ENCODE measurements at regions not wholly inside any gene's neighbourhood (a gene's known extent, or its start where the extent isn't known, plus 50 kb on each side); places are given as distances from the start of the nearest gene placed in this dataset.
A peak's percentile ranks its signal among the peaks of the same experiment; 100 is the strongest.

DNA sequence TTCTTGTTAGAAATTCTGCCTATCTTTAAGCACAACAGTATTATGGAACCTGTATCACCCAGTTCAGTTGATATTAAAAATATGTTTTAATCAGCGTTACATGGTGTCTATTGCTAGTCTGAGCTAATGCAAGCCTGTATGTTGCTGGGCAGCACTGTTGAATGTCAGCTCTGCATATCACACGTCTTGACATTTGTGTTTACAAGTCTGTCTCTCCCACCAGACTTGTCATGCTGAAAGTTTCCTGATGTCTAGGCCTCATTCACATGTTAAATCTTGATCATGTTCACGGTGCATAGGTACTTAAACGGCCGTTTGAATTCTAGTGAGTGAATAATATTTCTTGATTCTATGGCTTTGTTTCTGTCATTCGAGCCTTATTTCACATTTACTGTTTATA lies 385.0 kb downstream of the SOCS6 start:
- Histone ChIP-seq H2AFZ (ENCODE audit: low read length) (no peak overlapping the region), H3K79me2 (ENCODE audit: low read length) (no peaks in the 10 kb centered on the region), H3F3A (ENCODE audit: insufficient read depth, low read length) (peaks cover 12% of the 10 kb centered on the region), H3K9me3 (replicated peaks; ENCODE audit: insufficient read depth, low read length) (no peaks in the 10 kb centered on the region), H3K9me2 (replicated peaks; ENCODE audit: insufficient read depth, low read length) (no peaks in the 10 kb centered on the region), H4K20me1 (ENCODE audit: insufficient read depth, low read length) (no peaks in the 10 kb centered on the region), H3K4me1 (ENCODE audit: low read length) (peaks cover 22% of the 10 kb centered on the region), H3K36me3 (replicated peaks; ENCODE audit: insufficient read depth, low read length) (no peaks in the 10 kb centered on the region), H3K4me2 (ENCODE audit: low read depth, low read length) (no peak overlapping the region), H3K27ac (ENCODE audit: low read length) (no peak overlapping the region), H3K4me3 (ENCODE audit: low read length) (no peak overlapping the region), H3K27me3 (replicated peaks; ENCODE audit: insufficient read depth, low read length) (no peaks in the 10 kb centered on the region), H3K9ac (ENCODE audit: low read length) (no peak overlapping the region)
- DNase-seq, result no peak
- TF ChIP-seq, protein P1, sequence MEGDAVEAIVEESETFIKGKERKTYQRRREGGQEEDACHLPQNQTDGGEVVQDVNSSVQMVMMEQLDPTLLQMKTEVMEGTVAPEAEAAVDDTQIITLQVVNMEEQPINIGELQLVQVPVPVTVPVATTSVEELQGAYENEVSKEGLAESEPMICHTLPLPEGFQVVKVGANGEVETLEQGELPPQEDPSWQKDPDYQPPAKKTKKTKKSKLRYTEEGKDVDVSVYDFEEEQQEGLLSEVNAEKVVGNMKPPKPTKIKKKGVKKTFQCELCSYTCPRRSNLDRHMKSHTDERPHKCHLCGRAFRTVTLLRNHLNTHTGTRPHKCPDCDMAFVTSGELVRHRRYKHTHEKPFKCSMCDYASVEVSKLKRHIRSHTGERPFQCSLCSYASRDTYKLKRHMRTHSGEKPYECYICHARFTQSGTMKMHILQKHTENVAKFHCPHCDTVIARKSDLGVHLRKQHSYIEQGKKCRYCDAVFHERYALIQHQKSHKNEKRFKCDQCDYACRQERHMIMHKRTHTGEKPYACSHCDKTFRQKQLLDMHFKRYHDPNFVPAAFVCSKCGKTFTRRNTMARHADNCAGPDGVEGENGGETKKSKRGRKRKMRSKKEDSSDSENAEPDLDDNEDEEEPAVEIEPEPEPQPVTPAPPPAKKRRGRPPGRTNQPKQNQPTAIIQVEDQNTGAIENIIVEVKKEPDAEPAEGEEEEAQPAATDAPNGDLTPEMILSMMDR (IDR thresholded peaks at IDR 0.05; ENCODE audit: low read length), result no peak
- TF ChIP-seq EZH2phosphoT487 (IDR thresholded peaks at IDR 0.05; ENCODE audit: low read length) (no peak), EZH2 (optimal IDR thresholded peaks at IDR 0.05; ENCODE audit: low read depth, low read length) (no peak)

- peak overlapping the region; percentile 11; the same call in 1 of the 2 replicates for H3K4me3 ChIP-seq (ENCODE audit: low read length)
- peak overlapping the region; percentile 65 for H3K4me2 ChIP-seq (ENCODE audit: low read depth, low read length)
- H3K4me1 ChIP-seq (ENCODE audit: low read length), result peaks cover 22% of the 10 kb centered on the region
- H3K27ac ChIP-seq (ENCODE audit: low read length), result peak overlapping the region; percentile 64; the same call in 1 of the 2 replicates
- DNase-seq, result peak; percentile 64
- H4K20me1 ChIP-seq (ENCODE audit: insufficient read depth, low read length), result no peaks in the 10 kb centered on the region
- no peaks in the 10 kb centered on the region for H3K9me2 ChIP-seq (replicated peaks; ENCODE audit: insufficient read depth, low read length)
- H3K79me2 ChIP-seq (ENCODE audit: low read length), result no peaks in the 10 kb centered on the region
- H3K9me3 ChIP-seq (replicated peaks; ENCODE audit: insufficient read depth, low read length), result no peaks in the 10 kb centered on the region
- 0 out of 2 replicates have a peak overlapping the region, but pooled peaks have one; percentile 2 for H2AFZ ChIP-seq (ENCODE audit: low read length)
- no peaks in the 10 kb centered on the region for H3K36me3 ChIP-seq (replicated peaks; ENCODE audit: insufficient read depth, low read length)
- H3F3A ChIP-seq (ENCODE audit: insufficient read depth, low read length), result peaks cover 12% of the 10 kb centered on the region
- H3K9ac ChIP-seq (ENCODE audit: low read length), result peak overlapping the region; percentile 10; the same call in 1 of the 2 replicates
- H3K27me3 ChIP-seq (replicated peaks; ENCODE audit: insufficient read depth, low read length), result no peaks in the 10 kb centered on the region
- TF ChIP-seq, protein P1 (IDR thresholded peaks at IDR 0.05; ENCODE audit: low read length), result no peak
- TF ChIP-seq EZH2phosphoT487 (IDR thresholded peaks at IDR 0.05; ENCODE audit: low read length), result no peak
Measured at GRCh38 chr18:70672581-70672980, 383.7 kb downstream of the SOCS6 start.

DNA sequence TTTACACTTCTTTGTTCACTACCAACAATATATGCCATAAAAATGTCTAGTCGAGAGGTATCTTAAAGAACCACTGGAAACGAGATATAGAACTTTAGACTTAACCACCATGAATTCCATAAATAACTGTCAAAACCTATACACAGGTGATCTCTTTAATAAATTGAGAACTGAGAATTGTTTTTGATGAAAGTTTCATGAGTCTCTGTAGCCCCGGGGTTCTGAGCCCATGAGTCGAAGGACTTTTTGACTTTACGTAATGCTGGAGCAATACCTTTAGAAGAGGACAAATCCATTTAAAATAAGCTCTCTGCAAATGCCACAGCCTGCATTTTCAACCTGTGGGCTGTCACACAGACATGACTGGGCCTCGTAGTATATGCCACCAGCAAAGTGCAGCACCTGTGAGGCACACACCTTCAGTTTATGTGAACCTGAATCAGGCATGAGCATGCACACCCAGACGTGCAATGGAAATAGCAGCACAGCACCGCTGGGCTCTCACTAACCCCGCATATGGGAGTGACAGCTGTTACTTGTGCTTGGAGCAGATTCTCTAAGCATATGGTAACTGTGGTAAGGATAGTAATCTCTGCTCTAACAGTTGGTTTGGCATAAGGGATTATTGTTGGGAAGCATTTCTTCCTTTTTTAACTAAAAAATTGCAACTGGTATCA lies 383.2 kb downstream of the SOCS6 start:
- Histone ChIP-seq H3K9ac (ENCODE audit: low read length) (peak overlapping the region; percentile 10; the same call in 1 of the 2 replicates), H3K9me3 (replicated peaks; ENCODE audit: insufficient read depth, low read length) (no peaks in the 10 kb centered on the region), H3F3A (ENCODE audit: insufficient read depth, low read length) (peaks cover 12% of the 10 kb centered on the region), H3K9me2 (replicated peaks; ENCODE audit: insufficient read depth, low read length) (no peaks in the 10 kb centered on the region), H3K79me2 (ENCODE audit: low read length) (no peaks in the 10 kb centered on the region), H3K36me3 (replicated peaks; ENCODE audit: insufficient read depth, low read length) (no peaks in the 10 kb centered on the region), H3K27me3 (replicated peaks; ENCODE audit: insufficient read depth, low read length) (no peaks in the 10 kb centered on the region), H3K4me3 (ENCODE audit: low read length) (peak overlapping the region; percentile 11; the same call in 1 of the 2 replicates), H3K27ac (ENCODE audit: low read length) (peak overlapping the region; percentile 64; the same call in 1 of the 2 replicates), H3K4me2 (ENCODE audit: low read depth, low read length) (peak overlapping the region; percentile 65), H3K4me1 (ENCODE audit: low read length) (peaks cover 22% of the 10 kb centered on the region), H2AFZ (ENCODE audit: low read length) (peak overlapping the region; percentile 44), H4K20me1 (ENCODE audit: insufficient read depth, low read length) (no peaks in the 10 kb centered on the region)
- DNase-seq, result peak; percentile 75
- TF ChIP-seq, protein P1 (IDR thresholded peaks at IDR 0.05; ENCODE audit: low read length), result no peak
- TF ChIP-seq EZH2phosphoT487 (IDR thresholded peaks at IDR 0.05; ENCODE audit: low read length) (no peak), EZH2 (optimal IDR thresholded peaks at IDR 0.05; ENCODE audit: low read depth, low read length) (no peak)
